Peyer's patch (tissue), 4 donors: ENCODE measurements at regions not wholly inside any gene's neighbourhood (a gene's known extent, or its start where the extent isn't known, plus 50 kb on each side); places are given as distances from the start of the nearest gene placed in this dataset.

ENCODE experiments used
- POLR2A ChIP-seq, 2 donors: fragments of 450-650 bp; IDR thresholded peaks; one replicate each; pipeline ENCODE4 v1.5.1; 2017; ENCODE audit warnings: antibody characterized with exemption in 2 of 2, mild to moderate bottlenecking in 2 of 2, moderate library complexity in 2 of 2
- TF ChIP-seq, protein P1 (sequence below), 6 experiments: fragments of 450-650 bp in 4 of 6; fragments of 200-600 bp in 2 of 6; sonication (generic) in 1 of 6; IDR thresholded peaks; one replicate each; pipeline ENCODE4 v1.5.1; 2017 to 2019; ENCODE audit warnings: antibody characterized with exemption in 6 of 6, mild to moderate bottlenecking in 3 of 6, moderate library complexity in 1 of 6

DNA sequence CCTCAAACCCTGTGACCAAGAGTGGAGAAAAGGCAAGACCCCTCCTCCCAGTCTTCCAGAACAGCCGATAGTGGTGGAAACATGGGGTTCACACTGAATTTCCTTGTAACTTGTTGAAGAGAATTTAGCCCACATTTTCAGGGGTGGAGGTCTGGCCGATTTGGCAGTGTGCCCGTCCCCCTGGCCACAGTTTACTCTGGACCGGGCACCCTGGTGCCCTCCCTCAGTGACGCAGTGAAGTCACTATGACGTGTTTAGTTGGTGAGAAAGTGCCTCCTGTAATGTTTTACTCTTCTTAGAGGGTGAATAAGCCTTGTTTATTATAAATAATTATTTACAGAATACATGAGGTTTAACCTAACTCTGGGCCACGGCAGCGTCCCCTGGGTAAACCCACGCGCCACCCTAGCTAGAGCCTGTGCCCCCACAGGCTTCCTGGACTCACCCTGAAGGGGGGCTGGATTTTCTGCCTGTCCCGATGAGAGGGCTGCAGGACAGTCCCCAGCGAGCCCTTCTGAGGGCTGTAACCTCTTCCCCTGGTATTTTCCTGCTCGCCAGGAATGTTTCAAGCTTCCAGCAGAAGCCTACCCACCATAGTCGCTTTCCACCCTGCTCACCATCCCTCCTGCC is 316.9 kb downstream of the SEC14L1 start:
- no peak for TF ChIP-seq POLR2A (IDR thresholded peaks at IDR 0.05)
- TF ChIP-seq, protein P1, sequence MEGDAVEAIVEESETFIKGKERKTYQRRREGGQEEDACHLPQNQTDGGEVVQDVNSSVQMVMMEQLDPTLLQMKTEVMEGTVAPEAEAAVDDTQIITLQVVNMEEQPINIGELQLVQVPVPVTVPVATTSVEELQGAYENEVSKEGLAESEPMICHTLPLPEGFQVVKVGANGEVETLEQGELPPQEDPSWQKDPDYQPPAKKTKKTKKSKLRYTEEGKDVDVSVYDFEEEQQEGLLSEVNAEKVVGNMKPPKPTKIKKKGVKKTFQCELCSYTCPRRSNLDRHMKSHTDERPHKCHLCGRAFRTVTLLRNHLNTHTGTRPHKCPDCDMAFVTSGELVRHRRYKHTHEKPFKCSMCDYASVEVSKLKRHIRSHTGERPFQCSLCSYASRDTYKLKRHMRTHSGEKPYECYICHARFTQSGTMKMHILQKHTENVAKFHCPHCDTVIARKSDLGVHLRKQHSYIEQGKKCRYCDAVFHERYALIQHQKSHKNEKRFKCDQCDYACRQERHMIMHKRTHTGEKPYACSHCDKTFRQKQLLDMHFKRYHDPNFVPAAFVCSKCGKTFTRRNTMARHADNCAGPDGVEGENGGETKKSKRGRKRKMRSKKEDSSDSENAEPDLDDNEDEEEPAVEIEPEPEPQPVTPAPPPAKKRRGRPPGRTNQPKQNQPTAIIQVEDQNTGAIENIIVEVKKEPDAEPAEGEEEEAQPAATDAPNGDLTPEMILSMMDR (IDR thresholded peaks at IDR 0.05): no peak
